HG03039 (cell line): ENCODE measurements at regions not wholly inside any gene's neighbourhood (a gene's known extent, or its start where the extent isn't known, plus 50 kb on each side); places are given as distances from the start of the nearest gene placed in this dataset.

Experiments used
- ATAC-seq: cut with Tn5 transposase; IDR thresholded peaks from one replicate; pipeline ENCODE4 v1.9.1; 2021; ENCODE audit warnings: mild to moderate bottlenecking, moderate library complexity; ENCODE audit not compliant: unreplicated experiment

DNA sequence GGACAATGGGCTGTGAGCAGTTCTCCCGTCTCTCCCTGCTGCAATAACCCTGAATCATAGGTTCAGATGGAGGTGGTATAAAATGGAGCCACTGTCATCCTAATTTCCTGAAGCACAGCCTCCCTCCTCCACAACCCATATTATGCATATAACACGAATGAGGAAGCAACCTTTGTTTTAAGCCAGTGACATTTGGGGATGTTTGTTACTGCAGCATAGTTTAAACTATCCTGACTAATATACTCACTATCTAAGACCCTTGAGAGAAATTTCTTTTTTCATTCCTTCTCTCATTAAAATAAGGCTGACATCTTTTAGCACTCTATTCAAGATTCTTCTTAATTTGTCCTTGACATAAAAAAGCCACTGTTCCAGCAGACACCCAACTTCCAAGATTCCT lies 413.4 kb downstream of the SOX9 start:
- ATAC-seq, result no peak

DNA sequence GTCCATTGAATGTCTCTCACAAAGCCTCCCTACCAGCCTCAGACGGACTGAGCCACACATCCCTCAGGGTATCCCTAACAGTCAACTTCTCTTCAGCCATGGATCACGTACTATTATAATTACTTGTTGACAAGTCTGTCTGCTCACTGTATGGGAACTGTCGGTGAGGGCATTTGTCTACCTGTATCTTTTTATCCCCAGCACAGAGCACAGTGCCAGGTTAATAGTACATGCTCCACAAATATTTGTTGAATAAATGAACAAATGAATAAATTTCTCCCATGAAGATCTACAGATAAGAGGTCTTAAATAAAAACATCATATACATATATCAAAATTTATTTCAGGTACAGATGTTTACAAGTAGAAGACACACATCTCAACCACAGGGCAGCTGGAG lies 414.0 kb downstream of the SOX9 start:
- ATAC-seq, result no peak

DNA sequence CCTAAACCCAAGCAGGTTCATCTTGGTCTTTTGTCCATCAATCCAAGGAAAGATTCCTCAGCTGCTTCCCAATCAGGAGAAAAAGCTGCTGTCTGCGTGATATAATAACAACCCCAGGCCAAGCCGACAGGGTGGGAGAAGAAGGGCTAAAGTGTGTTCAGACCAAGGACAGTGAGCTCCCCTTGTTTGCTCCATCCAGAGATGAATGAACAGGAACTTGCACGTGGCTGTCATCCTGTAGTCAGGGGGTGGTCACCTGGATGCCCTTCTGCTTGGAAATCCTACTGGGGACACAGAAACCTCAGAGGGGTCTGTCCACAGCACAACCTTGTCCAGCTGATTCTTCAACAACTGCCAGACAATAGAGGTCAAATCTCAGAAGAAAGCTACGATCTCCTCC lies 414.5 kb downstream of the SOX9 start:
- ATAC-seq, result no peak

DNA sequence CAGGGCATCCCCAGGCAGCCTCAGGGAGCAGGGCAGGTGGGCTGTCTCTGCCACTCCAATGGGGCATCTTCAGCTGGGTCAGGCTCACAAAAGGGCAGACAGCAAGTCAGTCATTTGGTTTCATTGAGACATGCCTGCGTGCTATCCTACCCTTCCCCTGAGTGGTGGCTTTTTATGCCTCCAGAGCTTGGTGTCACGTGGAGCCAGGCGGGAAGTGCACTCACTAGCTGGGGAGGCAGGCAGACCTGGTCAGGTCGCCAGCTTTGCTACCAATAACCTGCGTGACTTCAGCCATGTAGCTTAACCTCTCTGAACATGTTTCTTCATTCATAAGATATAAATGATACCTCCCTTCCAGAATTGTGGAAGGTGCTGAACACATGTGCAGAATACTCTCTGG lies 415.0 kb downstream of the SOX9 start:
- ATAC-seq, result no peak

DNA sequence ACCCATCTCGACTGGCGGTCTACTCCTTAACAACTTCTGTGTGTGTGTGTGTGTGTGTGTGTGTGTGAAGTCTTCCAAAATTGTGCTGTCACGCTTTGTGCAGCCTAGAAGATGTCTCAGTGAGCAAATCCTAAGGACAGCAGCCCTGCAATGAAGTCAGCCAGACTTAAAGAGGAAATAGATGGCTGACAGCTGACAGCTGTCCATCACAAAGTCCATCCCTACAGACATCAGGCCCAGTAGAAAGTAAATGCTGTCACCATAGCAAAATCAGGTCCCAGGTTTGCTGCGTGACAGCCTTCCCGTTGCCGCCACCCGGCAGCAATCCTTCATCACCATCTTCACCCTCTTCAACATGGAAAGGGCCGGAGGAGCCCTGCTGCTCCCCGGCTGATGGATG lies 416.0 kb downstream of the SOX9 start:
- ATAC-seq, result no peak

DNA sequence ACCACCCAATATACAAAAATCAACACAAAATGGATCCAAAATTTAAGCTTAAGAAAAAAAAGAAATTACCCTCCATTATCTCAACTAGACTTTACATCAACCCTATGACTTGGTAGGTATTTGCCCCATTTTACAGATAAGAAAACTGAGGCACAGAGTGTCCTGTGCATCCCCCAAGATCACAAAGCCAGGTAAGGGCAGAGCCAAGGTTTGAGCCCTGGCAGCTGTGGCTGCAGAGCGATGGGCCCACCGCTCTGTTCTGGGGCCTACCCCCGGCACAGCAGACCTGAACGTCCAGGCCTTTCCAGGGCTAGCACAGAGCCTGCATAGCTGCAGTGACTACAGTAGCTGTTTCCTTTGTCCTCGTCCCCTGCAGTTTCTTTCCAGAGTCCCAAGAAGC lies 417.6 kb downstream of the SOX9 start:
- no peak for ATAC-seq

DNA sequence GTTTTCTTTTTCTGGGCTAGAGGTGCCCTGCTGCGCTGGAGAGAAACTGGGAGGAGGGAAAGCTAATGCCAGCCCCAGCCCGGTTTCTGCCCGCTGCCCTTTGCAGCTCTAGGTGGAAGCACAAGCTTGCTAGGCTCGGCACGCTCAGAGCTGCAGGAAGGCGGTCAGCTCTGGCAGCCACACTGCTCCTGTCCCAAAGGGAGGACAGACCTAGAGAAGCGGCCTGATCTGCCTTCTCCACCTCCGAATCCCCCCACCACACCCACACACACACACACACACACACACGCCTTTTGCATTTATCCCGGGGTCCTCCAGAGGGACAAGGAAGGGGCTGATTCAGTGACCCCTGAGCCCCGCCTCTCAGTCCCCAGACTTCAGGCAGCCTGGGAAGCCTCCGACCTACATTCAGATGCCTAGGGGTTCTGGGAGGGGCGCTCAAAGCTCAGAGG lies 418.1 kb downstream of the SOX9 start:
- ATAC-seq, result no peak

DNA sequence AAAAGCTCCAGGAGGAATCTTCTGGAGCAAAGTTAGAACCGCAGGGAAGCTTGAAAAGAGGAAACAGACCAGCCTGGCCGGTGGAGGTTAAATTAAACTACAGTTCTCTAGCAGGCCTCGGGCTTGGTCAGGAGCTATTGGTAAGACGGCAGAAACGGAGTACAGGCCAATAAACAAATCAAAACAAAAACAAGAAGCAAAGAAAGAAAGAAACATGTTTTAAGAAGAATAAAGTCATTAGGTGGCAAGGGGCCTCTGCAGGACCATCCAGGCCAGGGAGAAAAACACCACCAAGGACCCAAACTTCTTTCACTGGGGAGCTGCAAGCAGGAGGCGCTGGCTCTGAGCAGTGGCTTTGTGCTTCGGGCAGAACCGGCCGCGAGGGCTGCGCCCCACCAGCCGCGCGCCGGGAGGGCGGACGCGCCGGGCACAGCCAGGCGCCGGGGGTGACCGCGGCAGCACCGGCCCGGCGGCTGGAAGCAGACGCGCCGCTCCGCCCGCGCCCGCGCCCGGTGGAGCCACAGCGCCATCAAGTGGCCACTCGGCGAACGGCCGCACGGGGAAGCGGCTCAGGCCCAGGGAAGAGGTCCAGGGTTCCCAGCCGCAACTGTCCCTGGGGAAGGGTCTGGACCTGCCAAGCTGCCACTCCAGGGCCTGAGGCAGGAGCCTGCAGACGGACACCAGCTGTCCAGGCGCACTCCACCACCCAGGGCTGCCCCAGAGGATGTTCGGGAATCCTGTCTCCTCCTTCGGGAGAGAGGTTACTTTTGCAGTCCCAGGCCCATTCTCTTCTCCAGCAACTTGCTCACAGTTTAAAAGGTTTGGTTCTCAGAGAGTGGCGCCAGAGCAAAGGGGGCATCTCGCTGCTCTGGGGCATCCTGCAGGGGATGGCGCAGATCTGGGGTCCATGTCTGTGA lies 419.4 kb downstream of the SOX9 start:
- ATAC-seq, result peak; percentile 78

DNA sequence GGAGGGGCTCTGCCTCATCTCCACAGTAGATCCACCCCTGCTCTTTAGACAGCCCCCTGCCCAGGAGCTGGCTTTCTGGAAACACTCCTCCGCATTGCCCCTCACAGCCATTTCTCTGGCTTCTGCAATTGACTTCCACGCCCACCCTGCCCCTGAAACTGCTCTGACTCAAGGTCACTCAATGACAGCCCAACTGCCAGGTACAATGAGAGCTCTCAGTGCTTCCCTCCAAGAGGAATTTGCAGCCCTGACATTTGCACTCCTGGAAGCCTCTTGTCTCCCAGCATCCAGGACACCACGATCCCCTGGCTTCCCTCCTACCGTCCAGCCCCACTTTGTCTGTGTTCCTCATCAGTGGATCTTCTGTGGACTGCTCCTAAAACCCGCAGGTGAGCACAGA lies 421.5 kb downstream of the SOX9 start:
- ATAC-seq, result no peak

DNA sequence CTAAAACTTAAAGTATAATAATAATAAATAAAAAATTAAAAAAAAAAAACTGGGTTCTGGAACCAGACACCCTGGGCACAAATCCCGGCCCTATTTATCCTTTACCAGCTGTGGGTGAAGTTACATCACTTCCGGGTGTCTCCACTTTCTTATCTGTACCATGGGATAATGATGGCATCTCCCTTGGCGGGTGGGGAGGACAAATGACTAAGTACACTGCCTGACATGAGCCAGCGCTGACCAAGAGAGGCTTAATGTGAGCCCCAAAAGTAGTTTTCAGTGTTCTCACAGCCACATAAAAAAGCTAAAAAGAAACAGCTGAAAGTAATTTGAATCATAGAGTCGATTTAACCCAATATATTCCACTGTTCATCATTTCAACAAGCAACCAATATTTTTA lies 424.9 kb downstream of the SOX9 start:
- no peak for ATAC-seq

DNA sequence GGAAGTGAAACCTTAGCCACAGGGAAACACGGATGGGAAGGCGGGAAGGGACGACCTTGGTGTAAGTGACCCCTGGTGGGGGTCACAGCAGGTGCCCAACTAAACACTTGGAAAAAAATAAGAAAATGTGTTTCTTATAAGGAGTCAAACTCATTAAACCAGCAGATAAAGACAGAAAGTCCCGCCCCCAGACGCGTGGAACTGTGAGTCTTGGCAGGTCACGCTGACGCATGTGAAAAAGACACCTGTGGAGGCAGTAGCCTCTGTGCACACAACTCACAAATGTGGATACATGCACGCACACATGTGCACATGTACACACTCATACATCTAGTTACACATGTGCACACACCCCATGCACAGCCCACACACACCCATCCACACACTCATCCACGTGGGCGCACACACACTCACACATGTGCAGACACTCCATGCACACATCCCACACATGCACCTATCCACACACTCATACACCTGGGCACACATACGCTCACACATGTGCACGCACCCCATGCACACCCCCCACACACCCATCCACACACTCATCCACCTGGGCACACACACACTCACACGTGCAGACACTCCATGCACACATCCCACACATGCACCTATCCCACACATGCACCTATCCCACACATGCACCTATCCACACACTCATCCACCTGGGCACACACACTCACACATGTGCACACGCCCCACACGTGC lies 432.4 kb downstream of the SOX9 start:
- ATAC-seq, result no peak

DNA sequence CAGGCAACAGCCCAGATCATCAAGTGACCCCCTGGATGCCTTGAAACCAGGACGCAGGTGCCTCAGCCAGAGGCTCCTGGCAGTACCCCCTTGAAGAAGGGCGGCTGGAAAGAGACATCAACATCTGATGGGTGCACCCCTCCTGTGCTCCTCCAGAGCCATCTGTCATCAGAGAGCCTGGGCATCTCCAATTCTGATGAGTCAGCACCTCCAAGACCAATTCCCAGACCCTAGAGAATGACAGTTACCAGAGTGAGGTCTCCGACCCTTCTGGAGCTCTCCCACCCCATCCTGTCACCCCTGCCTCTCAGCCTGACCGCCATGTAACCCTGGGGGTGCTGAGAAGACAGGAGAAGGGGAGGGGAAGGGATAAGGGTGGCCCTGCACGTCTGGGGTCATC lies 433.7 kb downstream of the SOX9 start:
- no peak for ATAC-seq

DNA sequence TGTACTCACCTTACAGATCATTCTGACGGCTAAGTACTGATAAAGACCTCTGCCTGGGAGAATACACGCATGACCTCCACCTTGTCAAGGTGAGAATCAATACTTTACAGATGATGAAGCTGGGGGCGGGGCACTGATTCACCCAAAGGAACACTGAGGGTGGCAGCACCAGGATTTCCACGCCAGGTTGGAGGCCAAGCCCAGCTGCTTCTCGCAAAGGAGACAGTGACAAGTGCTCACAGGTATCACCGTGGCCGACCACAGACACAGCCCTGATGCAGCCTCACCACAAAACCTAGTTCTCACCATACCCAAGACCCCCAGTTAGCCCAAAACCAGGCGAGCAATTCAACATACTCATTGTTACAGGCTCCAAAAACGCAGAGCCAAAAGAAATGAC lies 434.2 kb downstream of the SOX9 start:
- ATAC-seq, result no peak

DNA sequence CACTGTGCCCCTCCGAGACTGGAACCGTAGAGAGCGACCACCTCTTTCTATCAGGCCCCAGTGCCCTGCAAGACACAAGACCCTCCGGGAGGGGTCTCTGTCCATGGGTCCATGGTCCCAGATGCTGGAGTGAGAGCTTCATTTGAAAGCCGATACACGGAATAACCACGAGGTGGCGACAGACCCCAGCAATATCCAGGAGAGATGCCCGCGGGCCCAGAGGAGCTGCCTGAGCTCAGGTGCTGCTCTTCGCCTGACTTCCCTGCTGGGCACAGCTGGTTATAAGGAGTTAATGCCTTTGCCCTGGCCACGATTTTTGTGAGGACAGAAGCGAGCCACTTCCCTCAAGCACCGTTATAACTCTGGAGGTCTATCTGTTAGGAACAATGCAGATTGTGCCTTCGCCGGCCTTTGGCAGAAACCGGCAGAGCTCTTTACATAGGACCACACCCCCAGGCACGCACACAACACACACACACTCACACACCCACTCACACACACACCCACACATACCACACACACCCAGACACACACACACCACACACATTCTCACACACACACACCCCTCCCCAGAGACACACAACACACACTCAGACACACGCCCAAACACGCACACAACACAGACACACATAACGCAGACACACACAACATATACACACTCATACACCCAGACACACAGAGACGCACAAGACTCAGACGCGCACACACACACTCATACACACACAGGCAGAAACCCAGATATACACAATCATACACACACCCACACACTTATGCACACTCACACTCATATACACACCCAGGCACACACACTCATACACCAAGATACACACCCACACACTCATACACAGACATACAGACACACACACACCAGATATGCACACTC lies 436.4 kb downstream of the SOX9 start:
- ATAC-seq, result no peak

DNA sequence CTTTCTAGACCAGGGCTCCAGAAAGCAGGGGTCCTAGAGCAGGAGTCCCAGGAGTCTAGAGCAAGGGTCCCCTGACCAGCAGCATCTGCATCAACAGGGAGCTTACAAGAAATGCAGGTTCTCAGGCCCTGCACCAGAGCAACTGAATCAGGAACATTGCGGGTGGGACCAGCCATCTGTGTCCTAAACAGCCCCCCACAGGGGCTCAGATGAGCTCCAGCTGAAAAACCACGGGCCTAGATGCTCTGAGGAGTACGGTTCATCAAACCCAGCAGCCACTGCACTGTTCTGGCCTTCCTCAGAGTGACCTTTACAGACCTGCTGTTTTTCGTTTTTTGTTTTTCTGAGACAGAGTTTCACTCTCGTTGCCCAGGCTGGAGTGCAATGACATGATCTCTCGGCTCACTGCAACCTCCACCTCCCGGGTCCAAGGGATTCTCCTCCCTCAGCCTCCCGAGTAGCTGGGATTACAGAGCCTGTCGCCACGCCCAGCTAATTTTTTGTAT lies 438.2 kb downstream of the SOX9 start:
- no peak for ATAC-seq

DNA sequence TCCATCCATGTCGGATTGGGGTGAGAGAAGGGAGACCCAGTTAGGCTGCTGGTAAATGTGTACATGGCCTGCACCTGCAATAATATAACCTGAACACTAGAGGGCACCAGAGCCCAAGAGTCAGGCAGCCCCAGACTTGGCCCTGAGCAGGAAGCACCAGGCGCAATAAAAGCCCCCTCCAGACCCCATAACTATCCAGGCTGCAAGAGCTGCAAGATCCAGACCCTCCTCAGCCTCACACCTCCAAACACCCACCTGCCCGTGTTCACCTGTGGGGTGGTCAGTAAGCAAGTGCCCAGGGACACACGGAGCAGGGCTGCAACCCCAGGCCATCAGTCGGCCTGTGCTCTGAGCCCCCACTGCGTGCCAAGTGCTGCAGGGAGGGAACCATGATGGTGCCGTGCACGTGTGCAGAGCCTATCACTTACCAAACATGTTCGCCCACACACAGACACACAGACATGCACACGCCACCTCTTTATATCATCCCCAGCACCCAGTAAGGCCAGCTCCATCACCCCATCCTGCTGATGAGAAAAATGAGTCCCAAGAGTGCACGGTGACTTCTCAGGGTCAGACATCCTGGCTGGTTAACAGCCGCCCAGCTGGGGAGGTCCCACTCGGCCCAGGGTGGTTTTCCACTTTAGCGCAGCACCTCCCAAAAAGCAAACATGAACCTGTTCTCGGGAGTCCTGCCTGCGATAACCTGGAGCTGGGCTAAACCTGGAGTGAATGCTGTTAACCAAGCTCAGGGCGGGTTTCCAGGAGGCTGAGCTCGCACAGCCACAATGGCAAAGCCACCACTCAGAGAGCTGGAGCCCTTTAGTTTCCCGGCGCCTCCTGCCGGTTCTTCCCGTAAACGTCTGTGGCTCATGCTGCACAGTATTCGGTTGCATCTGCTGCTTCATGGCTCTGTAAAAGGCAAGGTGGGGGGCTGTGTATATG lies 439.8 kb downstream of the SOX9 start:
- ATAC-seq, result no peak

DNA sequence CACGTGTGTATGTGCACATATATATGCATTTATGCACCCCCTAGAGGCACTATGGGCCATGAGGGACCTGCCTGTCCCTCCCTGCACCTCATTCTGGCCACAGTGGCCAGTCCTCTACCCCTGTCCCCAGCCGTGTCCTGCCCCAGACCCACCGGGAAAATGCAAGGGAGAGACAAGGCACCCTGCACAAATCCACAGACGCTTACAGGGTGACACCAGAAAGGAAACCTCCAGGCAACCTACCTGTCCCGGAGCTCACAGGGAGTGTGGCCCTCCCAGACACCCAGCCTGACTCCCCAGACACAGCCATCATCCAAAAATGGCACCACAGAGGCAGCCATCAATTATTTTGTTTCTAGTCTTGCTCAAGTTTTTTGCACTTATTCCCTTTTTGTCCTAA lies 440.4 kb downstream of the SOX9 start:
- ATAC-seq, result no peak

DNA sequence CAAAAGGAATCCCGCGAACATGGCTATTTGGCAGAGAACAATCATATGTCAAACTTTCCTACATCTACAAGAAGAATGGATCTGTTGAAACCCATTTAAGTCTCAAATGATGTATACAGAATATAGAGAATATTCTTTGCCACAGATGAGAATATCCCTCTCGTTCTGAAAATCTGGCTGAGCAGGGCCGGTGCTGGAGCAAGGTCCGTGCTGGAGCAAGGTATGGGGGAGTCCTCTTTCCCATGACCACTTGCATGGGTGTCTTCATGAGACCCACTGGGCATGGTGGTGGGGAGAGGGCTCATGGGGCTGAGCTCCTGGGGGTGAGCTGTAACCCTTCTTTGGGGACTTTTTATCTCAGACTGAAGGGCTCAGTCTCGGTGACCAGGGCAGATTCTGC lies 440.9 kb downstream of the SOX9 start:
- no peak for ATAC-seq

DNA sequence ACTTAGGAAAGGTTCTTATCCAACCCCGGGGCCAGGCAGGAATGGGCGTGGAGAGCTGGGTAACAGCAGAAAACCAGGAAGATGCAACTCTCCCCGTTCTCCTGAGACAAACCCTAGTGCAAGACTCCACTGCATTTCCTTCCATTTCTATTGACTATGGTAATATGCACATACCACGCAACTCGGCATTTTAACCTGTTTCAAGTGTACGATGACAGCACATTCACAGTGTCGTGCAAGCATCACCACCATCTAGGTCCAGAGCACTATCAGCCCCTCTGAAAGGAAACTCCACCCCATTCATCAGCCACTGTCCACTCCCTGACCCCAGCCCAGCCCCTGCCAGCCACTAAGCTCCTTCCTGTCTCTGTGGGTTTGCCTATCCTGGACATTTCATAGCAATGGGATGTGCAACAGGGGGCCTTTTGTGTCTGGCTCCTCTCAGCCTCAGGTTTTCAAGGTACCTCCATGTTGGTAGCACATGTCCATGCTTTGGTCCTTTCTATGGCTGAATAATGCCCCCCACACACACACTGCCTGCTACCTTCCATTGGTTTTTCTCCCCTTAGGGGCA lies 441.9 kb downstream of the SOX9 start:
- ATAC-seq, result no peak

DNA sequence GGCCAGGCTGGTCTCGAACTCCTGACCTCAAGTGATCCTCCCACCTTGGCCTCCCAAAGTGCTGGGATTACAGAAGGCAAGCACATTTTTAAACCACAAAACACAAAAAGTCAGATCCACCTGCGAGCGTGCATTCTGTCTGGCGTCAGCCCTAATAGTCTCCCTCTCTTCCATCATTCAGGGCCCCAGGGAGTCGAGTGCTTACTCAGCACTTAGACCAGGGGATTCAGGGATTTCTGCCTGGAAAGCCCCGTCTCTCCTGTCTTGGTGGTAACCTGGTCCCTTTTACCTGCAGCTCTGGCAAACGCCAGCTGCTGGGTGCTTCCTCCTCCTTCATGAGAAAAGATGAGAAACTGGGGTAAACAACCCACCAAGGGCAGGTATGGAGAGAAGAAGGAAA lies 443.1 kb downstream of the SOX9 start:
- no peak for ATAC-seq
